Endothelial cell (in vitro differentiated cells): ENCODE measurements at regions not wholly inside any gene's neighbourhood (a gene's known extent, or its start where the extent isn't known, plus 50 kb on each side); places are given as distances from the start of the nearest gene placed in this dataset.

Experiments
- DNase-seq: peaks from one replicate; pipeline ENCODE4 v3.0.0; 2021; ENCODE audit warnings: low spot score
- H3K27ac Mint-ChIP-seq: one replicate; pipeline ENCODE4 v1.8.0; 2021; ENCODE audit warnings: mixed read lengths, inconsistent platforms; ENCODE audit not compliant: unreplicated experiment
- H3K27me3 Mint-ChIP-seq: one replicate; pipeline ENCODE4 v1.8.0; 2021; ENCODE audit warnings: mild to moderate bottlenecking, moderate library complexity, mixed read lengths, inconsistent platforms; ENCODE audit not compliant: unreplicated experiment
- H3K36me3 Mint-ChIP-seq: one replicate; pipeline ENCODE4 v1.8.0; 2021; ENCODE audit warnings: mild to moderate bottlenecking, low read depth, mixed read lengths, inconsistent platforms; ENCODE audit not compliant: unreplicated experiment
- H3K4me1 Mint-ChIP-seq: one replicate; pipeline ENCODE4 v1.8.0; 2021; ENCODE audit warnings: mild to moderate bottlenecking, mixed read lengths, inconsistent platforms; ENCODE audit not compliant: unreplicated experiment
- H3K4me3 Mint-ChIP-seq: one replicate; pipeline ENCODE4 v1.8.0; 2021; ENCODE audit warnings: mild to moderate bottlenecking, mixed read lengths, inconsistent platforms; ENCODE audit not compliant: unreplicated experiment
- H3K9me3 Mint-ChIP-seq: one replicate; pipeline ENCODE4 v1.8.0; 2021; ENCODE audit warnings: mixed read lengths, inconsistent platforms; ENCODE audit not compliant: unreplicated experiment
- TF ChIP-seq, protein P1 (sequence below): fragments of 200-600 bp; sonication (generic); IDR thresholded peaks from one replicate; pipeline ENCODE4 v1.5.0; 2021; ENCODE audit warnings: antibody characterized with exemption; ENCODE audit not compliant: unreplicated experiment

DNA sequence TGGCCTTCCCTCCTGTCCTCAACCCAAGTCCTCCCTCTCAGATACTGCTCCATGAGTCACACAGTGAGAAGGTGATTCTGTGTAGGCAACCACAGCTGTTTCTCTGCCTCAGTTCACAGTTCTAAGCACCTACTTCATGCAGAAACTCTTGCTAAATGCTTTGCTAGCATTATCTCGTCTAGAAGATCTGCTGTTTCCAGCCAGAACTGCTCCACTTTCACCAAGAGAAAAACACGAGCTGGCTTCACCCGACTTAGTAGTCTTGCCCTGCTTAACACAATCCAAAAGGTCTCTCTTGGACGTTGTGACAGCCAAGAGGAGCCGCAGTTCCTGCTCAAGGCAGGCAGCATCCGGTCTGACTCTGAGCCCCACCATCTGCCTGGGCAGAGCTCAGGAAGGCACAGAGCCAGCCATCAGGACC is 272.1 kb downstream of the UACA start:
- DNase-seq: no peak
- H3K4me3 Mint-ChIP-seq: no peak overlapping the region
- H3K27me3 Mint-ChIP-seq: peaks cover 4% of the 10 kb centered on the region

DNA sequence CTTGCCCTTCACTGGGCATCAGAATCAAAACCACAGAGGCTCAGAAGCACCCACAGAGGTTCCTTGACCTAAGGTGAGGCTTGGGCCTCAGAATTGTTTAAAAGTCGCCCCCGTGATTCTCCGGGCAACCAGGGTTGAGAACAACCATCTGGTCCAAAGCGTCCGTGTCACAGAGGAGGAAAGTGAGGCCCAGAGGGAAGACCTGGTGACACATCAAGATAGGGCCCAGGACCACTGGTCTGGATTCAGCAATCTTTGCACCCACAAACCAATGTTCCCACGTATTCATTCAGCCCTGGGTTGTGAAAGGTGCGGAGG is 272.6 kb downstream of the UACA start:
- Mint-ChIP-seq H3K27ac (no peak overlapping the region), H3K4me3 (no peak overlapping the region), H3K9me3 (no peaks in the 10 kb centered on the region), H3K27me3 (peaks cover 4% of the 10 kb centered on the region), H3K4me1 (peaks cover 8% of the 10 kb centered on the region), H3K36me3 (peaks cover 3% of the 10 kb centered on the region)
- DNase-seq: no peak
- TF ChIP-seq, protein P1, sequence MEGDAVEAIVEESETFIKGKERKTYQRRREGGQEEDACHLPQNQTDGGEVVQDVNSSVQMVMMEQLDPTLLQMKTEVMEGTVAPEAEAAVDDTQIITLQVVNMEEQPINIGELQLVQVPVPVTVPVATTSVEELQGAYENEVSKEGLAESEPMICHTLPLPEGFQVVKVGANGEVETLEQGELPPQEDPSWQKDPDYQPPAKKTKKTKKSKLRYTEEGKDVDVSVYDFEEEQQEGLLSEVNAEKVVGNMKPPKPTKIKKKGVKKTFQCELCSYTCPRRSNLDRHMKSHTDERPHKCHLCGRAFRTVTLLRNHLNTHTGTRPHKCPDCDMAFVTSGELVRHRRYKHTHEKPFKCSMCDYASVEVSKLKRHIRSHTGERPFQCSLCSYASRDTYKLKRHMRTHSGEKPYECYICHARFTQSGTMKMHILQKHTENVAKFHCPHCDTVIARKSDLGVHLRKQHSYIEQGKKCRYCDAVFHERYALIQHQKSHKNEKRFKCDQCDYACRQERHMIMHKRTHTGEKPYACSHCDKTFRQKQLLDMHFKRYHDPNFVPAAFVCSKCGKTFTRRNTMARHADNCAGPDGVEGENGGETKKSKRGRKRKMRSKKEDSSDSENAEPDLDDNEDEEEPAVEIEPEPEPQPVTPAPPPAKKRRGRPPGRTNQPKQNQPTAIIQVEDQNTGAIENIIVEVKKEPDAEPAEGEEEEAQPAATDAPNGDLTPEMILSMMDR: no peak

More for the DNA sequence above, 272.1 kb downstream of the UACA start:
- Mint-ChIP-seq H3K9me3 (no peaks in the 10 kb centered on the region), H3K27ac (no peak overlapping the region), H3K36me3 (peaks cover 3% of the 10 kb centered on the region), H3K4me1 (peaks cover 8% of the 10 kb centered on the region)
- TF ChIP-seq, protein P1: no peak

DNA sequence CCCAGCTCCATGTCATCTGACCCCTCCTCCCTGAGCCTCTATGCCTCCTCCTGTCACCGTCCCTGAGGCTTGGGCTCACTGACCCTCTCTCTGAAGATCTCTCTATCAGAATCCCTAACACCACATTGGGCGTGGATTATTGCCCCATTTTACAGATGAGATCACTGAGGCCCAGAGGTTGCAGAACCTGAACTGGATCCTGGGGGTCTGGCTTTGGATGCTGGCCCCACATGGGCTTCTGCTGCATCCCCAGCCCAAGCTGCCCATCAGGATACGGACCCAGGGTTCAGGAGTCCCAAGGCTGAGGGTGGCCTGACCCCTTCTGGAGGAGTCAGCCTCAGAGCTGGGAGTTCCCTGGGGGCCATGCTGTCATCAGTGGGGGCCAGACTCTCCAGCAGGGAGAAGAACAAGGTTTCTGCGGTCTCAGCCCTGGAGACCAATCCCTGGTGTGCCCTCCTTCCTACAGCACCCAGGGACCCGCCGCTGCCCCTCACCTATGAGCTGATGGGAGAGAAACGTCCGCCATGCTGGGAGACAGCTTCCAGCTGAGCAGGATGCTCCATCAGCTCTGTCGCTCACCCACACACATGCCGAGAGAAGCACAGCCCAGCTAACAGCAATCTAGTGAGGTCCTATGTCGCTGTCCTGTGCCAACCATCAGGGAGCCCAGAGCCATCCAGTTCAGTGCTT is 273.1 kb downstream of the UACA start:
- no peak for DNase-seq
- TF ChIP-seq, protein P1: no peak
- H3K4me1 Mint-ChIP-seq: peaks cover 8% of the 10 kb centered on the region
- H3K27me3 Mint-ChIP-seq: peaks cover 4% of the 10 kb centered on the region
- no peak overlapping the region for H3K4me3 Mint-ChIP-seq
- no peaks in the 10 kb centered on the region for H3K9me3 Mint-ChIP-seq
- peaks cover 3% of the 10 kb centered on the region for H3K36me3 Mint-ChIP-seq
- no peak overlapping the region for H3K27ac Mint-ChIP-seq

DNA sequence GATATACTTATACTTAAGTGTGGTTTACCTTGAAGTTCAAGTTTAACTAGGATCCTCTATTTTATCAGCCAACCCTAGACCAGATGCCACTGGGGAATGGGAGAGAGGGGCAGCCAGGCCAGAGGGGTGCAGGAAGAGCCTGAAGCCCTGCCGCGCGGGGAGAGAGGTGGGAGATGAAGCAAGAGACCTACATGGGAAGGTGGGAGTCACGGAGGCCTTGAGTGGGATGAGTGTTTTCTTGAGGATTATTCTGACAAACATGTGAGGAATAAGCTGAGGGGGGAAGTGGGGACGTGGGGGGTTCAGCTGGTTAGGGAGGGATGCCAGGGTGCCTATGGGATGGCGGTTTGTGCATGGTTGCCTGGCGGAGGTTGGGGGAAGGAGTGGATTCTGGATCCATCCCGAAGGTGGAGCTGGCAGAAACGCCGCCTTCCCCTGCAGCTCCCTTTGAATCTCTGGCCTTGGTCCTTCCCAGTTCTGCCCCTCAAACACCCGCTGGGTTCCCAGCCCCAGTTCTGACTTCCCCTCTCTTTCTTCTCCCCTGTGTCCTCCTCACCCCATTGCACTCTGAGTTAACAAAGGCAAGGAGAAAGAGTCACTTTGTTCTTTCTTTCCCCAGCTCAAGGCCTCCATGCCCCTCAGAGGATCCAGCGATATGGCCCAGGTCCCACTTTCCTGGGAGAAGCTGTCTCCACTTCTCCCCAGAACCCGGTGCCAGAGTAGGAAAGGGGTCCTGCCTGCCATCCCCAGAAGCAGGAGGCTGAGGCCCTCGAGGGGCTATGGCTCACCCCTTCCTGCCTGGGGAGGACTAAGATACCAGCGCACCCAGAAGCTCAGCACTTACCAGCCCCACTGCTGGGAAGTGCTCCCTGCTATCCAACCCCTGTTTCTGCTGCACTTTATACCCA is 274.2 kb downstream of the UACA start:
- DNase-seq: no peak
- peaks cover 4% of the 10 kb centered on the region for H3K27me3 Mint-ChIP-seq
- no peaks in the 10 kb centered on the region for H3K9me3 Mint-ChIP-seq
- peaks cover 3% of the 10 kb centered on the region for H3K36me3 Mint-ChIP-seq
- H3K4me3 Mint-ChIP-seq: no peak overlapping the region
- H3K27ac Mint-ChIP-seq: no peak overlapping the region
- TF ChIP-seq, protein P1: no peak
- H3K4me1 Mint-ChIP-seq: peaks cover 12% of the 10 kb centered on the region
